HL-60 (cell line): ENCODE measurements at regions not wholly inside any gene's neighbourhood (a gene's known extent, or its start where the extent isn't known, plus 50 kb on each side); places are given as distances from the start of the nearest gene placed in this dataset.

Experiments used
- CTCF ChIP-seq: IDR thresholded peaks from one replicate; pipeline ENCODE4 v1.5.1; 2011; ENCODE audit warnings: low read length, control low read depth, inconsistent platforms; ENCODE audit not compliant: insufficient read depth
- GABPA ChIP-seq: IDR thresholded peaks from 2 replicates; pipeline ENCODE4 v1.6.1; 2012; ENCODE audit warnings: low read depth
- POLR2AphosphoS5 ChIP-seq: IDR thresholded peaks from 2 replicates; pipeline ENCODE4 v1.6.1; 2012; ENCODE audit warnings: low read depth
- REST ChIP-seq: IDR thresholded peaks from 2 replicates; pipeline ENCODE4 v1.6.1; 2012; ENCODE audit warnings: low read depth; ENCODE audit not compliant: insufficient replicate concordance
- SPI1 ChIP-seq: IDR thresholded peaks from 2 replicates; pipeline ENCODE4 v1.6.1; 2012; ENCODE audit warnings: low read depth, mild to moderate bottlenecking, borderline replicate concordance

GRCh38 chr2:144213797-144214196 is 306.1 kb downstream of the ZEB2 start:
- TF ChIP-seq CTCF = no peak
- no peak for TF ChIP-seq POLR2AphosphoS5
- no peak for TF ChIP-seq GABPA
- no peak for TF ChIP-seq REST
- TF ChIP-seq SPI1 = no peak
